HCT116 (cell line): ENCODE measurements at regions not wholly inside any gene's neighbourhood (a gene's known extent, or its start where the extent isn't known, plus 50 kb on each side); places are given as distances from the start of the nearest gene placed in this dataset.

Experiments used
- ATAC-seq: fragments of 200-7000 bp; cut with Tn5 transposase; 2 replicates; pipeline ENCODE4 v1.9.1; 2020; ENCODE audit warnings: mild to moderate bottlenecking, moderate library complexity
- BruUV-seq: library from RNA; stranded (reverse); fragments of 400-500 nt; replicated peaks from 2 replicates; lab custom pipeline; 2021; lab: Mats Ljungman, UMichigan
- CTCF ChIA-PET: fragments of 300-600 bp; sonication (Branson Sonifier 250); formaldehyde crosslinking; loops from one replicate; lab custom pipeline; 2021; ENCODE audit warnings: antibody characterized with exemption; lab: Charles Lee
- POLR2A ChIA-PET: fragments of 300-600, 350-600 bp; sonication (Branson Sonifier 250); formaldehyde crosslinking; loops from one replicate; lab custom pipeline; 2021; ENCODE audit warnings: antibody characterized with exemption; lab: Charles Lee
- RAD21 ChIA-PET, 2 experiments: fragments of 300-600 bp; sonication (Branson Sonifier 250); formaldehyde crosslinking; loops; one replicate each; lab custom pipeline; 2023; ENCODE audit warnings: low total read pairs in 2 of 2; ENCODE audit not compliant: uncharacterized antibody in 2 of 2, unreplicated experiment in 2 of 2, low non-redundant PET in 1 of 2; lab: Charles Lee
- DNase-seq: peaks from one replicate; pipeline ENCODE4 v3.0.0-alpha.2; 2010; ENCODE audit warnings: low read depth, low spot score
- H2AFZ ChIP-seq: fragments of 200-600 bp; shearing (Covaris generic), sonication (generic); 2 replicates; pipeline ENCODE4 v1.6.1; 2017; ENCODE audit warnings: low read depth, mixed run types, mixed read lengths, antibody characterized with exemption, low read length; ENCODE audit not compliant: poor library complexity, severe bottlenecking
- H3K27ac ChIP-seq: 2 replicates; pipeline ENCODE4 v1.5.1; 2012; ENCODE audit warnings: low read depth, low read length
- H3K27me3 ChIP-seq: fragments of 200-600 bp; sonication (generic); 2 replicates; pipeline ENCODE4 v1.6.1; 2016; ENCODE audit warnings: mixed run types, low read length, mixed read lengths; ENCODE audit not compliant: insufficient read depth
- H3K36me3 ChIP-seq, 2 experiments: fragments of 200-500 bp in 1 of 2; fragments of 200-600 bp in 1 of 2; sonication (Bioruptor generic) in 1 of 2; sonication (generic) in 1 of 2; 2 replicates each; pipeline versions ENCODE4 v1.5.1 to v1.6.1; 2014 to 2016; ENCODE audit warnings: low read length in 2 of 2, inconsistent platforms in 1 of 2, mixed read lengths in 1 of 2, mixed run types in 1 of 2; ENCODE audit not compliant: insufficient read depth in 2 of 2, control insufficient read depth in 1 of 2
- H3K4me1 ChIP-seq, 2 experiments: fragments of 200-600 bp in 1 of 2; sonication (generic) in 1 of 2; 2 replicates each; pipeline versions ENCODE4 v1.5.1 to v1.6.1; 2012 to 2017; ENCODE audit warnings: low read length in 2 of 2, inconsistent platforms in 1 of 2, mild to moderate bottlenecking in 1 of 2, mixed read lengths in 1 of 2, mixed run types in 1 of 2, moderate library complexity in 1 of 2; ENCODE audit not compliant: insufficient read depth in 2 of 2, control insufficient read depth in 1 of 2
- H3K4me2 ChIP-seq: fragments of 200-600 bp; sonication (generic); 2 replicates; pipeline ENCODE4 v1.6.1; 2017; ENCODE audit warnings: mixed run types, low read length, mixed read lengths
- H3K4me3 ChIP-seq, 2 experiments: fragments of 200-600 bp in 1 of 2; sonication (generic) in 1 of 2; replicated peaks in 1 of 2; 2 replicates each; pipeline ENCODE4 v1.5.1; 2011 to 2016; ENCODE audit warnings: low read length in 2 of 2, control low read depth in 1 of 2, low read depth in 1 of 2, mild to moderate bottlenecking in 1 of 2, mixed read lengths in 1 of 2, mixed run types in 1 of 2
- H3K79me2 ChIP-seq: fragments of 200-600 bp; sonication (generic); 2 replicates; pipeline ENCODE4 v1.6.1; 2017; ENCODE audit warnings: mild to moderate bottlenecking, mixed run types, low read length, moderate library complexity, mixed read lengths; ENCODE audit not compliant: insufficient read depth
- H3K9ac ChIP-seq: fragments of 200-600 bp; sonication (generic); 2 replicates; pipeline ENCODE4 v1.6.1; 2016; ENCODE audit warnings: low read length, mixed read lengths
- H3K9me2 ChIP-seq: fragments of 200-600 bp; sonication (generic), shearing (Covaris generic); 2 replicates; pipeline ENCODE4 v1.6.1; 2017; ENCODE audit warnings: mixed run types, mild to moderate bottlenecking, moderate library complexity; ENCODE audit not compliant: insufficient read depth
- H3K9me3 ChIP-seq, 2 experiments: fragments of 200-500 bp in 1 of 2; fragments of 200-600 bp in 1 of 2; sonication (Bioruptor generic) in 1 of 2; sonication (generic) in 1 of 2; 2 replicates each; pipeline ENCODE4 v1.6.1; 2014 to 2017; ENCODE audit warnings: low read length in 2 of 2, mixed read lengths in 2 of 2, inconsistent platforms in 1 of 2, low read depth in 1 of 2, mild to moderate bottlenecking in 1 of 2, mixed run types in 1 of 2, moderate library complexity in 1 of 2; ENCODE audit not compliant: control insufficient read depth in 1 of 2, insufficient read depth in 1 of 2
- H4K20me1 ChIP-seq: fragments of 200-600 bp; sonication (generic), shearing (Covaris generic); 2 replicates; pipeline ENCODE4 v1.6.1; 2017; ENCODE audit warnings: mixed run types, mild to moderate bottlenecking, moderate library complexity; ENCODE audit not compliant: insufficient read depth
- ATF3 ChIP-seq: IDR thresholded peaks from 2 replicates; pipeline ENCODE4 v1.6.1; 2012
- EZH2 ChIP-seq: fragments of 200-600 bp; sonication (generic); IDR thresholded peaks from 2 replicates; pipeline ENCODE4 v1.6.1; 2017; ENCODE audit warnings: antibody characterized with exemption, mixed run types
- FOSL1 ChIP-seq: IDR thresholded peaks from 2 replicates; pipeline ENCODE4 v1.6.1; 2012; ENCODE audit warnings: low read depth
- POLR2A ChIP-seq: IDR thresholded peaks from 2 replicates; pipeline ENCODE4 v1.7.0; 2011; ENCODE audit warnings: borderline replicate concordance; ENCODE audit not compliant: insufficient read depth, insufficient read length; ENCODE audit errors: extremely low read depth
- POLR2AphosphoS5 ChIP-seq: IDR thresholded peaks from 2 replicates; pipeline ENCODE4 v1.6.1; 2011; ENCODE audit warnings: mild to moderate bottlenecking, low read depth, low read length, moderate library complexity
- SIN3A ChIP-seq: IDR thresholded peaks from 2 replicates; pipeline ENCODE4 v1.6.1; 2012; ENCODE audit warnings: low read depth
- SRF ChIP-seq: IDR thresholded peaks from 2 replicates; pipeline ENCODE4 v1.6.1; 2012; ENCODE audit warnings: low read depth
- TCF7L2 ChIP-seq: IDR thresholded peaks from 2 replicates; pipeline ENCODE4 v1.7.0; 2011; ENCODE audit warnings: borderline replicate concordance, inconsistent platforms; ENCODE audit not compliant: insufficient read depth, insufficient read length; ENCODE audit errors: extremely low read depth
- ZFX ChIP-seq: fragments of 450-650 bp; IDR thresholded peaks from 2 replicates; pipeline ENCODE4 v1.6.1; 2017
- intact Hi-C: fragments of 100-400 bp; cut with micrococcal nuclease; formaldehyde crosslinking; loops from 2 replicates; pipeline ENCODE4 v1.10.0; 2022
- TF ChIP-seq, protein P1 (sequence below): IDR thresholded peaks from 2 replicates; pipeline ENCODE4 v1.6.1; 2011; ENCODE audit warnings: mild to moderate bottlenecking, low read length, moderate library complexity; ENCODE audit not compliant: insufficient replicate concordance; ENCODE audit errors: extremely low read depth
- TF ChIP-seq, protein P2 (sequence below), 3 experiments: fragments of 200-600 bp in 1 of 3; sonication (generic) in 1 of 3; IDR thresholded peaks in 2 of 3; conservative IDR thresholded peaks in 1 of 3; 2 replicates each; pipeline ENCODE4 v1.5.1; 2012 to 2017; ENCODE audit warnings: low read depth in 2 of 3, low read length in 2 of 3, antibody characterized with exemption in 1 of 3, borderline replicate concordance in 1 of 3, control low read depth in 1 of 3, mild to moderate bottlenecking in 1 of 3, mixed read lengths in 1 of 3, mixed run types in 1 of 3, moderate library complexity in 1 of 3; ENCODE audit not compliant: insufficient read depth in 1 of 3

DNA sequence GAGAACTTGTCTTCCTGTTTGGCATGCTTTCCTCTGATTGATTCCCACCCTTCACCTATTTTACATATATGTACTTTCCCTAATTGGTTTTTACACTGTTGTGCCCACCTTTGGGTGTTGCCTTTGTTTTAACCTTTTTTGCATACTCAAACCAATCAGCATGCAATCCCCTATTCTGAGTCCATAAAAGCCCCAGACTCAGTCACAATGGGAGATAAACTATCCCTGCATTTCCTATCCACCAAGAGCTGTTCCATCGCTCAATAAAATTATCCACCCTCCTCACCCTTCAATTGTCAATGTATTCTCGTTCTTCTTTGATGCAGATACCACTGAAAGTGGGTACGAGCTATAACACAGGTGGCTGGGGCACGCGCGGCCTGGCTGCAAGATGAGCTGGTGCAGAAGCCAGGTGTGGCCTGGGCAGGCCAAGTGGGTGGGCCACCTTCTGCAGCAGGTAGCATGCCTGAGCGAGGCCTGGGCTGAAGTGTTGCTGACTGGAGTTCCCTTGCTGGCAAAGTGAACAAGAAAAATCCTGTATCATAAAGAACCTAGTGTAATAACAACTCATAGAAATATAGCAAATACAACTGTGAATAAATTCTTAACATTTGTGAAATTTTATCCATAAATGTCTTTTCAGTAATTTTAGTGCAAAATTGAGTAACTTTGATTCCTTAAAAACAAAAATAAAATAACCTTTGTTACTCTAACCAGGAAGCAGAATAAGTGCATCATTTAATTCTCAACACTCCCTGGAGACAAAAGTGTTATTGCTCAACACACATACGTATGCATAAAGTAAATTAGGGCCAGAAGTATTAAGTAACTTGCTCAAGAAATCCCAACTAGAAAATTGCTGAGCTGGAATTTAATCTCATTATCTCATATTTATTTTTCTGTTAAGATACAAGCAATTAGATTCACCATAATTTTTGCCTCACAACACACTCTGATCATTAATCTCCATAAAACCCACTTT lies 685.3 kb upstream of the EDIL3 start:
- Histone ChIP-seq H3K4me3 (no peak overlapping the region), H3K27ac (no peak overlapping the region), H3K79me2 (no peaks in the 10 kb centered on the region), H4K20me1 (no peaks in the 10 kb centered on the region), H3K9me3 (no peaks in the 10 kb centered on the region), H3K9me2 (no peaks in the 10 kb centered on the region), H3K36me3 (no peaks in the 10 kb centered on the region), H3K27me3 (no peaks in the 10 kb centered on the region), H2AFZ (no peak overlapping the region), H3K4me2 (no peak overlapping the region), H3K4me1 (no peaks in the 10 kb centered on the region), H3K9ac (no peak overlapping the region)
- intact Hi-C loops = no loop called here
- no peak for ATAC-seq
- no TSS peak for BruUV-seq
- no peak for DNase-seq
- ChIA-PET POLR2A (no interaction called here), CTCF (no interaction called here), RAD21 (no interaction called here)
- TF ChIP-seq SIN3A (no peak), POLR2AphosphoS5 (no peak), ATF3 (no peak), POLR2A (no peak), EZH2 (no peak), TCF7L2 (no peak), ZFX (no peak), FOSL1 (no peak), SRF (no peak)
- TF ChIP-seq, protein P1, sequence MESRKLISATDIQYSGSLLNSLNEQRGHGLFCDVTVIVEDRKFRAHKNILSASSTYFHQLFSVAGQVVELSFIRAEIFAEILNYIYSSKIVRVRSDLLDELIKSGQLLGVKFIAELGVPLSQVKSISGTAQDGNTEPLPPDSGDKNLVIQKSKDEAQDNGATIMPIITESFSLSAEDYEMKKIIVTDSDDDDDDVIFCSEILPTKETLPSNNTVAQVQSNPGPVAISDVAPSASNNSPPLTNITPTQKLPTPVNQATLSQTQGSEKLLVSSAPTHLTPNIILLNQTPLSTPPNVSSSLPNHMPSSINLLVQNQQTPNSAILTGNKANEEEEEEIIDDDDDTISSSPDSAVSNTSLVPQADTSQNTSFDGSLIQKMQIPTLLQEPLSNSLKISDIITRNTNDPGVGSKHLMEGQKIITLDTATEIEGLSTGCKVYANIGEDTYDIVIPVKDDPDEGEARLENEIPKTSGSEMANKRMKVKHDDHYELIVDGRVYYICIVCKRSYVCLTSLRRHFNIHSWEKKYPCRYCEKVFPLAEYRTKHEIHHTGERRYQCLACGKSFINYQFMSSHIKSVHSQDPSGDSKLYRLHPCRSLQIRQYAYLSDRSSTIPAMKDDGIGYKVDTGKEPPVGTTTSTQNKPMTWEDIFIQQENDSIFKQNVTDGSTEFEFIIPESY = no peak
- TF ChIP-seq, protein P2, sequence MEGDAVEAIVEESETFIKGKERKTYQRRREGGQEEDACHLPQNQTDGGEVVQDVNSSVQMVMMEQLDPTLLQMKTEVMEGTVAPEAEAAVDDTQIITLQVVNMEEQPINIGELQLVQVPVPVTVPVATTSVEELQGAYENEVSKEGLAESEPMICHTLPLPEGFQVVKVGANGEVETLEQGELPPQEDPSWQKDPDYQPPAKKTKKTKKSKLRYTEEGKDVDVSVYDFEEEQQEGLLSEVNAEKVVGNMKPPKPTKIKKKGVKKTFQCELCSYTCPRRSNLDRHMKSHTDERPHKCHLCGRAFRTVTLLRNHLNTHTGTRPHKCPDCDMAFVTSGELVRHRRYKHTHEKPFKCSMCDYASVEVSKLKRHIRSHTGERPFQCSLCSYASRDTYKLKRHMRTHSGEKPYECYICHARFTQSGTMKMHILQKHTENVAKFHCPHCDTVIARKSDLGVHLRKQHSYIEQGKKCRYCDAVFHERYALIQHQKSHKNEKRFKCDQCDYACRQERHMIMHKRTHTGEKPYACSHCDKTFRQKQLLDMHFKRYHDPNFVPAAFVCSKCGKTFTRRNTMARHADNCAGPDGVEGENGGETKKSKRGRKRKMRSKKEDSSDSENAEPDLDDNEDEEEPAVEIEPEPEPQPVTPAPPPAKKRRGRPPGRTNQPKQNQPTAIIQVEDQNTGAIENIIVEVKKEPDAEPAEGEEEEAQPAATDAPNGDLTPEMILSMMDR (IDR thresholded peaks at IDR 0.05 in 2 of 3, conservative IDR thresholded peaks at IDR 0.05 in 1 of 3; ENCODE audit: borderline replicate concordance in 1 of 3, insufficient read depth in 1 of 3, low read depth in 2 of 3, low read length in 2 of 3) = no peak
